HEK293 (cell line): ENCODE measurements at regions not wholly inside any gene's neighbourhood (a gene's known extent, or its start where the extent isn't known, plus 50 kb on each side); places are given as distances from the start of the nearest gene placed in this dataset.

Experiments
- CTCF ChIA-PET: fragments of 350-600 bp; formaldehyde crosslinking; extraction: SDS; loops from one replicate; lab custom pipeline; 2021; ENCODE audit warnings: antibody characterized with exemption; lab: Yijun Ruan, JAX
- POLR2A ChIA-PET: fragments of 300-600 bp; formaldehyde crosslinking; extraction: SDS; loops from one replicate; lab custom pipeline; 2020; ENCODE audit warnings: antibody characterized with exemption, inconsistent platforms; lab: Yijun Ruan, JAX
- H3K27ac ChIP-seq: fragments of 200-500 bp; sonication (Bioruptor generic); 2 replicates; pipeline ENCODE4 v1.5.1; 2014; ENCODE audit warnings: low read depth, low read length, control low read depth, inconsistent platforms; ENCODE audit errors: extremely low read depth
- H3K36me3 ChIP-seq, 2 experiments: fragments of 200-500 bp in 1 of 2; sonication (Bioruptor generic) in 1 of 2; 1 replicate in 1 of 2; 2 replicates in 1 of 2; pipeline ENCODE4 v1.5.1; 2014 to 2017; ENCODE audit warnings: inconsistent platforms in 2 of 2, low read length in 2 of 2; ENCODE audit not compliant: control insufficient read depth in 2 of 2, insufficient read depth in 1 of 2
- H3K4me1 ChIP-seq: fragments of 200-500 bp; sonication (Bioruptor generic); 2 replicates; pipeline ENCODE4 v1.5.1; 2014; ENCODE audit warnings: mild to moderate bottlenecking, low read length, inconsistent platforms; ENCODE audit not compliant: control insufficient read depth, insufficient read depth
- H3K4me3 ChIP-seq: 2 replicates; pipeline ENCODE4 v1.5.1; 2011; ENCODE audit warnings: low read depth, mild to moderate bottlenecking, control low read depth, low read length, moderate library complexity
- H3K9me3 ChIP-seq: fragments of 200-500 bp; sonication (Bioruptor generic); 2 replicates; pipeline ENCODE4 v1.5.1; 2014; ENCODE audit warnings: low read depth, low read length, inconsistent platforms; ENCODE audit not compliant: control insufficient read depth, insufficient read depth
- AEBP2 ChIP-seq: fragments of 450-650 bp; formaldehyde crosslinking; IDR thresholded peaks from 2 replicates; pipeline ENCODE4 v1.5.1; 2016; ENCODE audit warnings: missing biosample characterization, missing genetic modification characterization, borderline replicate concordance
- BCL11B ChIP-seq: fragments of 450-650 bp; formaldehyde crosslinking; IDR thresholded peaks from 2 replicates; pipeline ENCODE4 v1.5.1; 2016; ENCODE audit warnings: low read depth, missing biosample characterization, missing genetic modification characterization
- SP2 ChIP-seq: fragments of 450-650 bp; formaldehyde crosslinking; IDR thresholded peaks from 2 replicates; pipeline ENCODE4 v1.5.1; 2016; ENCODE audit warnings: missing biosample characterization, missing genetic modification characterization
- ZBTB1 ChIP-seq: fragments of 450-650 bp; formaldehyde crosslinking; IDR thresholded peaks from 2 replicates; pipeline ENCODE4 v1.5.1; 2016; ENCODE audit warnings: missing biosample characterization, missing genetic modification characterization
- ZBTB20 ChIP-seq: fragments of 450-650 bp; formaldehyde crosslinking; IDR thresholded peaks from 2 replicates; pipeline ENCODE4 v1.5.1; 2016; ENCODE audit warnings: missing biosample characterization, missing genetic modification characterization
- ZNF16 ChIP-seq: fragments of 450-650 bp; formaldehyde crosslinking; IDR thresholded peaks from 2 replicates; pipeline ENCODE4 v1.5.1; 2016; ENCODE audit warnings: low read depth, missing biosample characterization, missing genetic modification characterization
- ZNF18 ChIP-seq: fragments of 450-650 bp; formaldehyde crosslinking; IDR thresholded peaks from 2 replicates; pipeline ENCODE4 v1.5.1; 2016; ENCODE audit warnings: missing biosample characterization, missing genetic modification characterization
- ZNF311 ChIP-seq: fragments of 450-650 bp; formaldehyde crosslinking; IDR thresholded peaks from 2 replicates; pipeline ENCODE4 v1.5.1; 2017; ENCODE audit warnings: missing biosample characterization, missing genetic modification characterization, borderline replicate concordance
- ZNF366 ChIP-seq: fragments of 450-650 bp; formaldehyde crosslinking; conservative IDR thresholded peaks from 2 replicates; pipeline ENCODE4 v1.5.1; 2016; ENCODE audit warnings: missing biosample characterization, missing genetic modification characterization
- ZNF416 ChIP-seq: fragments of 450-650 bp; formaldehyde crosslinking; IDR thresholded peaks from 2 replicates; pipeline ENCODE4 v1.5.1; 2016; ENCODE audit warnings: missing biosample characterization, missing genetic modification characterization
- ZNF514 ChIP-seq: fragments of 450-650 bp; formaldehyde crosslinking; IDR thresholded peaks from 2 replicates; pipeline ENCODE4 v1.5.1; 2016; ENCODE audit warnings: missing biosample characterization, missing genetic modification characterization
- ZNF610 ChIP-seq: fragments of 450-650 bp; formaldehyde crosslinking; IDR thresholded peaks from 2 replicates; pipeline ENCODE4 v1.5.1; 2016; ENCODE audit warnings: missing biosample characterization, missing genetic modification characterization, borderline replicate concordance
- ZNF621 ChIP-seq: fragments of 450-650 bp; formaldehyde crosslinking; IDR thresholded peaks from 2 replicates; pipeline ENCODE4 v1.5.1; 2017; ENCODE audit warnings: missing biosample characterization, missing genetic modification characterization
- ZNF658 ChIP-seq: fragments of 450-650 bp; formaldehyde crosslinking; IDR thresholded peaks from 2 replicates; pipeline ENCODE4; 2016; ENCODE audit warnings: missing biosample characterization, missing genetic modification characterization
- TF ChIP-seq, protein P1 (sequence below): fragments of 450-650 bp; formaldehyde crosslinking; IDR thresholded peaks from 2 replicates; pipeline ENCODE4 v1.5.1; 2016; ENCODE audit warnings: missing biosample characterization, missing genetic modification characterization
- TF ChIP-seq, protein P2 (sequence below): fragments of 450-650 bp; formaldehyde crosslinking; IDR thresholded peaks from 2 replicates; pipeline ENCODE4 v1.5.1; 2016; ENCODE audit warnings: missing biosample characterization, missing genetic modification characterization
- TF ChIP-seq, protein P3 (sequence below): fragments of 450-650 bp; IDR thresholded peaks from 2 replicates; pipeline ENCODE4 v1.5.1; 2018; ENCODE audit warnings: missing biosample characterization, missing genetic modification characterization

DNA sequence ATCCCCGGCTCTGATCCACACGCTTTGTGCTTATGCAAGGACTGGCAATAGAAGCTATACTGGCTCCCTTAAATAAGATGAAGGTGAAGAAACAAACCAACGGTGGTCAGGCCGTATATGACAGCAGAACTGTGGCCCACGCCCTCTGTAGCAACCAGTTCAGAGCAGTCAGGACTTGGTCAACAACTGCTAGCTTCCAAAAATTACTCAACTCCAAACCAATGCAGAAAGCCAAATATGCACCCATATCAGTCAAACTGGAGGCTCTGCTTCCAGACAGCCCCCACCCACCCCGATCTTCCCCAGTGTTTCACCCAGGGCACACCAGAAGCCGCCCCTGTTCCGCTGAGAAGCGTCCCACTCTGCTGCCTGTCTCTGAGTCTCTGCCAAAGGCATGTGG is 222.3 kb upstream of the MGMT start:
- ChIA-PET CTCF (no interaction called here), POLR2A (no interaction called here)
- no peaks in the 10 kb centered on the region for H3K36me3 ChIP-seq
- no peak overlapping the region for H3K4me3 ChIP-seq
- no peak for TF ChIP-seq SP2
- TF ChIP-seq ZNF311 (tag by site-specific recombination): no peak
- TF ChIP-seq ZNF610: no peak
- no peak for TF ChIP-seq ZNF621
- TF ChIP-seq AEBP2 (tag by site-specific recombination): no peak
- no peak for TF ChIP-seq ZBTB20 (tag by site-specific recombination)
- no peak for TF ChIP-seq ZBTB1 (tag by site-specific recombination)
- TF ChIP-seq BCL11B: no peak
- TF ChIP-seq, protein P1, sequence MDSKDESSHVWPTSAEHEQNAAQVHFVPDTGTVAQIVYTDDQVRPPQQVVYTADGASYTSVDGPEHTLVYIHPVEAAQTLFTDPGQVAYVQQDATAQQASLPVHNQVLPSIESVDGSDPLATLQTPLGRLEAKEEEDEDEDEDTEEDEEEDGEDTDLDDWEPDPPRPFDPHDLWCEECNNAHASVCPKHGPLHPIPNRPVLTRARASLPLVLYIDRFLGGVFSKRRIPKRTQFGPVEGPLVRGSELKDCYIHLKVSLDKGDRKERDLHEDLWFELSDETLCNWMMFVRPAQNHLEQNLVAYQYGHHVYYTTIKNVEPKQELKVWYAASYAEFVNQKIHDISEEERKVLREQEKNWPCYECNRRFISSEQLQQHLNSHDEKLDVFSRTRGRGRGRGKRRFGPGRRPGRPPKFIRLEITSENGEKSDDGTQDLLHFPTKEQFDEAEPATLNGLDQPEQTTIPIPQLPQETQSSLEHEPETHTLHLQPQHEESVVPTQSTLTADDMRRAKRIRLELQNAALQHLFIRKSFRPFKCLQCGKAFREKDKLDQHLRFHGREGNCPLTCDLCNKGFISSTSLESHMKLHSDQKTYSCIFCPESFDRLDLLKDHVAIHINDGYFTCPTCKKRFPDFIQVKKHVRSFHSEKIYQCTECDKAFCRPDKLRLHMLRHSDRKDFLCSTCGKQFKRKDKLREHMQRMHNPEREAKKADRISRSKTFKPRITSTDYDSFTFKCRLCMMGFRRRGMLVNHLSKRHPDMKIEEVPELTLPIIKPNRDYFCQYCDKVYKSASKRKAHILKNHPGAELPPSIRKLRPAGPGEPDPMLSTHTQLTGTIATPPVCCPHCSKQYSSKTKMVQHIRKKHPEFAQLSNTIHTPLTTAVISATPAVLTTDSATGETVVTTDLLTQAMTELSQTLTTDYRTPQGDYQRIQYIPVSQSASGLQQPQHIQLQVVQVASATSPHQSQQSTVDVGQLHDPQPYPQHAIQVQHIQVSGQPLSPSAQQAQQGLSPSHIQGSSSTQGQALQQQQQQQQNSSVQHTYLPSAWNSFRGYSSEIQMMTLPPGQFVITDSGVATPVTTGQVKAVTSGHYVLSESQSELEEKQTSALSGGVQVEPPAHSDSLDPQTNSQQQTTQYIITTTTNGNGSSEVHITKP (tag by site-specific recombination): no peak
- no peak for TF ChIP-seq ZNF366 (tag by site-specific recombination)
- TF ChIP-seq ZNF16 (tag by site-specific recombination): no peak
- TF ChIP-seq ZNF658: no peak
- no peak for TF ChIP-seq ZNF514 (tag by site-specific recombination)
- TF ChIP-seq, protein P2, sequence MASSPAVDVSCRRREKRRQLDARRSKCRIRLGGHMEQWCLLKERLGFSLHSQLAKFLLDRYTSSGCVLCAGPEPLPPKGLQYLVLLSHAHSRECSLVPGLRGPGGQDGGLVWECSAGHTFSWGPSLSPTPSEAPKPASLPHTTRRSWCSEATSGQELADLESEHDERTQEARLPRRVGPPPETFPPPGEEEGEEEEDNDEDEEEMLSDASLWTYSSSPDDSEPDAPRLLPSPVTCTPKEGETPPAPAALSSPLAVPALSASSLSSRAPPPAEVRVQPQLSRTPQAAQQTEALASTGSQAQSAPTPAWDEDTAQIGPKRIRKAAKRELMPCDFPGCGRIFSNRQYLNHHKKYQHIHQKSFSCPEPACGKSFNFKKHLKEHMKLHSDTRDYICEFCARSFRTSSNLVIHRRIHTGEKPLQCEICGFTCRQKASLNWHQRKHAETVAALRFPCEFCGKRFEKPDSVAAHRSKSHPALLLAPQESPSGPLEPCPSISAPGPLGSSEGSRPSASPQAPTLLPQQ (tag by site-specific recombination): no peak
- no peak for TF ChIP-seq ZNF416 (tag by site-specific recombination)
- no peak for TF ChIP-seq ZNF18 (tag by site-specific recombination)
- H3K4me1 ChIP-seq: no peaks in the 10 kb centered on the region
- H3K27ac ChIP-seq: no peak overlapping the region
- H3K9me3 ChIP-seq: no peaks in the 10 kb centered on the region

GRCh38 chr10:129253161-129253864 is 213.7 kb upstream of the MGMT start:
- POLR2A ChIA-PET: no interaction called here
- Histone ChIP-seq H3K9me3 (no peaks in the 10 kb centered on the region), H3K27ac (no peak overlapping the region), H3K36me3 (no peaks in the 10 kb centered on the region), H3K4me1 (no peaks in the 10 kb centered on the region), H3K4me3 (no peak overlapping the region)
- CTCF ChIA-PET: interaction anchor here (0.7 to 0.9 kb wide), 2 partner anchors 79 to 925 kb away, joined by 3 read pairs; no protein-coding TSS in a partner anchor
- TF ChIP-seq, protein P3, sequence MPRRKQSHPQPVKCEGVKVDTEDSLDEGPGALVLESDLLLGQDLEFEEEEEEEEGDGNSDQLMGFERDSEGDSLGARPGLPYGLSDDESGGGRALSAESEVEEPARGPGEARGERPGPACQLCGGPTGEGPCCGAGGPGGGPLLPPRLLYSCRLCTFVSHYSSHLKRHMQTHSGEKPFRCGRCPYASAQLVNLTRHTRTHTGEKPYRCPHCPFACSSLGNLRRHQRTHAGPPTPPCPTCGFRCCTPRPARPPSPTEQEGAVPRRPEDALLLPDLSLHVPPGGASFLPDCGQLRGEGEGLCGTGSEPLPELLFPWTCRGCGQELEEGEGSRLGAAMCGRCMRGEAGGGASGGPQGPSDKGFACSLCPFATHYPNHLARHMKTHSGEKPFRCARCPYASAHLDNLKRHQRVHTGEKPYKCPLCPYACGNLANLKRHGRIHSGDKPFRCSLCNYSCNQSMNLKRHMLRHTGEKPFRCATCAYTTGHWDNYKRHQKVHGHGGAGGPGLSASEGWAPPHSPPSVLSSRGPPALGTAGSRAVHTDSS (tag by site-specific recombination): no peak
